HEK293T (cell line): ENCODE measurements at regions not wholly inside any gene's neighbourhood (a gene's known extent, or its start where the extent isn't known, plus 50 kb on each side); places are given as distances from the start of the nearest gene placed in this dataset.

Source experiments
- CTCF ChIA-PET: fragments of 350-600 bp; formaldehyde crosslinking; extraction: SDS; loops from one replicate; lab custom pipeline; 2021; ENCODE audit warnings: antibody characterized with exemption, inconsistent platforms; lab: Yijun Ruan, JAX
- POLR2A ChIA-PET: fragments of 350-600 bp; formaldehyde crosslinking; extraction: SDS; loops from one replicate; lab custom pipeline; 2020; ENCODE audit warnings: antibody characterized with exemption, inconsistent platforms; lab: Yijun Ruan, JAX
- DNase-seq: peaks from one replicate; pipeline ENCODE4 v3.0.0; 2012; ENCODE audit warnings: mixed read lengths; ENCODE audit errors: extremely low spot score
- ARNT ChIP-seq: fragments of 450-650 bp; IDR thresholded peaks from 2 replicates; pipeline ENCODE4 v1.6.1; 2017; ENCODE audit warnings: mild to moderate bottlenecking
- BHLHE40 ChIP-seq: fragments of 450-650 bp; IDR thresholded peaks from 2 replicates; pipeline ENCODE4 v1.6.1; 2016; ENCODE audit warnings: mild to moderate bottlenecking, moderate library complexity, borderline replicate concordance
- CTBP1 ChIP-seq: fragments of 450-650 bp; IDR thresholded peaks from 2 replicates; pipeline ENCODE4 v1.6.1; 2016; ENCODE audit warnings: borderline replicate concordance
- ELF4 ChIP-seq: fragments of 450-650 bp; IDR thresholded peaks from 2 replicates; pipeline ENCODE4 v1.6.1; 2017; ENCODE audit warnings: antibody characterized with exemption
- FOXA1 ChIP-seq: fragments of 450-650 bp; IDR thresholded peaks from 2 replicates; pipeline ENCODE4 v1.6.1; 2016; ENCODE audit warnings: mild to moderate bottlenecking
- FOXK2 ChIP-seq: fragments of 450-650 bp; IDR thresholded peaks from 2 replicates; pipeline ENCODE4 v1.6.1; 2016; ENCODE audit warnings: mild to moderate bottlenecking
- FOXM1 ChIP-seq: fragments of 450-650 bp; IDR thresholded peaks from 2 replicates; pipeline ENCODE4 v1.6.1; 2017; ENCODE audit warnings: mild to moderate bottlenecking, borderline replicate concordance
- HDGF ChIP-seq: fragments of 450-650 bp; IDR thresholded peaks from 2 replicates; pipeline ENCODE4 v1.6.1; 2017; ENCODE audit warnings: antibody characterized with exemption, borderline replicate concordance
- L3MBTL2 ChIP-seq: fragments of 450-650 bp; conservative IDR thresholded peaks from 2 replicates; pipeline ENCODE4 v1.6.1; 2016; ENCODE audit warnings: mild to moderate bottlenecking
- LEF1 ChIP-seq: fragments of 450-650 bp; IDR thresholded peaks from 2 replicates; pipeline ENCODE4 v1.6.1; 2017; ENCODE audit warnings: mild to moderate bottlenecking, borderline replicate concordance
- NFRKB ChIP-seq: fragments of 450-650 bp; IDR thresholded peaks from 2 replicates; pipeline ENCODE4 v1.6.1; 2016; ENCODE audit warnings: mild to moderate bottlenecking, moderate library complexity
- PKNOX1 ChIP-seq: fragments of 450-650 bp; IDR thresholded peaks from 2 replicates; pipeline ENCODE4 v1.6.1; 2016
- SP1 ChIP-seq: fragments of 450-650 bp; IDR thresholded peaks from 2 replicates; pipeline ENCODE4 v1.6.1; 2017
- SUZ12 ChIP-seq: fragments of 450-650 bp; IDR thresholded peaks from 2 replicates; pipeline ENCODE4 v1.6.1; 2016; ENCODE audit warnings: mild to moderate bottlenecking
- TARDBP ChIP-seq: fragments of 450-650 bp; IDR thresholded peaks from 2 replicates; pipeline ENCODE4 v1.6.1; 2016
- ZNF384 ChIP-seq: fragments of 450-650 bp; IDR thresholded peaks from 2 replicates; pipeline ENCODE4 v1.6.1; 2016

- TF ChIP-seq CTBP1 (no peak), LEF1 (no peak), SP1 (no peak), HDGF (no peak), FOXA1 (no peak), FOXM1 (no peak), SUZ12 (no peak), BHLHE40 (no peak), PKNOX1 (no peak), ELF4 (no peak), NFRKB (no peak), ZNF384 (no peak), L3MBTL2 (no peak), FOXK2 (no peak)
- no peak for DNase-seq
- ChIA-PET CTCF (no interaction called here), POLR2A (no interaction called here)
Measured at GRCh38 chr15:94965593-94965992, 734.2 kb downstream of the MCTP2 start.

- TF ChIP-seq ARNT (no peak), SP1 (no peak), L3MBTL2 (no peak), FOXK2 (no peak), BHLHE40 (no peak), FOXA1 (no peak), ZNF384 (no peak), TARDBP (no peak), ELF4 (no peak), LEF1 (no peak), SUZ12 (no peak), CTBP1 (no peak), FOXM1 (no peak), PKNOX1 (no peak), HDGF (no peak)
- ChIA-PET POLR2A (no interaction called here), CTCF (no interaction called here)
- no peak for DNase-seq
Measured at GRCh38 chr15:94968133-94968532, 736.8 kb downstream of the MCTP2 start.

GRCh38 chr15:94970096-94970495 lies 738.7 kb downstream of the MCTP2 start:
- ChIA-PET CTCF (no interaction called here), POLR2A (no interaction called here)
- TF ChIP-seq ARNT (no peak), SP1 (no peak), BHLHE40 (no peak), TARDBP (no peak), L3MBTL2 (no peak), CTBP1 (no peak), NFRKB (no peak), FOXK2 (no peak), SUZ12 (no peak), PKNOX1 (no peak), LEF1 (no peak), FOXM1 (no peak), ZNF384 (no peak), ELF4 (no peak), HDGF (no peak), FOXA1 (no peak)
- no peak for DNase-seq

GRCh38 chr15:94970802-94971201 lies 739.4 kb downstream of the MCTP2 start:
- ChIA-PET CTCF (no interaction called here), POLR2A (no interaction called here)
- DNase-seq, result no peak
- TF ChIP-seq FOXK2, result no peak
- no peak for TF ChIP-seq ZNF384
- no peak for TF ChIP-seq LEF1
- TF ChIP-seq FOXA1, result no peak
- TF ChIP-seq L3MBTL2, result no peak
- TF ChIP-seq HDGF, result no peak
- no peak for TF ChIP-seq SP1
- TF ChIP-seq ELF4, result no peak
- no peak for TF ChIP-seq TARDBP
- no peak for TF ChIP-seq BHLHE40
- TF ChIP-seq FOXM1, result no peak
- TF ChIP-seq NFRKB, result no peak
- no peak for TF ChIP-seq ARNT

- ChIA-PET CTCF (no interaction called here), POLR2A (no interaction called here)
- no peak for DNase-seq
- TF ChIP-seq PKNOX1 (no peak), FOXK2 (no peak)
Measured at GRCh38 chr15:94972314-94972713, 741.0 kb downstream of the MCTP2 start.

- no peak for TF ChIP-seq LEF1
- no peak for TF ChIP-seq FOXM1
- TF ChIP-seq NFRKB, result no peak
- TF ChIP-seq FOXK2, result no peak
- no peak for TF ChIP-seq SUZ12
- DNase-seq, result no peak
- ChIA-PET CTCF (no interaction called here), POLR2A (no interaction called here)
Measured at GRCh38 chr15:94987085-94987484, 755.7 kb downstream of the MCTP2 start.
